Heart left ventricle (tissue), 13 donors: ENCODE measurements at regions not wholly inside any gene's neighbourhood (a gene's known extent, or its start where the extent isn't known, plus 50 kb on each side); places are given as distances from the start of the nearest gene placed in this dataset.

Experiments used
- CTCF ChIP-seq, 12 donors: fragments of 200-600 bp; sonication (generic) in 4 of 12; IDR thresholded peaks; one replicate each; pipeline versions ENCODE4 v1.5.0 to v1.8.0; 2018 to 2022; ENCODE audit warnings: antibody characterized with exemption in 12 of 12, mild to moderate bottlenecking in 5 of 12
- POLR2A ChIP-seq, 2 donors: fragments of 450-650 bp; IDR thresholded peaks; one replicate each; pipeline ENCODE4 v1.6.1; 2017; ENCODE audit warnings: antibody characterized with exemption in 2 of 2, mild to moderate bottlenecking in 2 of 2, moderate library complexity in 2 of 2
- donor health status: ischemic (EF 13 %, LVEDD 7.1; RV severe dilation, severe dysfunction).
- donor health status: DM: no; HTN: yes; CAD: no.
- donor health status: DM: no; HTN: no; CAD: no.
- donor health status: ischemic (EF 25% LVEDD 6.9; RV normal size, moderate dysfunction).
- donor health status: ischemic (EF 25% LVEDD 5.7; RV mildly dilated, moderate dysfunction).
- donor health status: ischemic (EF 35%, LVEDD 5.7; RV mildly dilated, moderate dysfunction).
- donor health status: nonischemic (EF 11% LVEDD 7.7; RV severe dilation, severe dysfunction).
- donor health status: DM: yes; HTN: yes; CAD: no.
- donor health status: PGD.
- donor health status: ischemic (EF 29% LVEDD 5.4; RV normal size, mild dysfunction).
- donor health status: nonischemic (EF 23%, LVEDD 6.1; RV moderate dilation, normal function).

GRCh38 chr2:221334481-221335218, 237.5 kb downstream of the EPHA4 start:
- TF ChIP-seq CTCF (IDR thresholded peaks at IDR 0.05) (no peak), POLR2A (IDR thresholded peaks at IDR 0.05) (no peak)
